Kidney capillary endothelial cell (primary cell): ENCODE measurements at regions not wholly inside any gene's neighbourhood (a gene's known extent, or its start where the extent isn't known, plus 50 kb on each side); places are given as distances from the start of the nearest gene placed in this dataset.

ENCODE experiments used
- DNase-seq: peaks from one replicate; pipeline ENCODE4 v3.0.0-alpha.2; 2018; ENCODE audit warnings: low spot score

DNA sequence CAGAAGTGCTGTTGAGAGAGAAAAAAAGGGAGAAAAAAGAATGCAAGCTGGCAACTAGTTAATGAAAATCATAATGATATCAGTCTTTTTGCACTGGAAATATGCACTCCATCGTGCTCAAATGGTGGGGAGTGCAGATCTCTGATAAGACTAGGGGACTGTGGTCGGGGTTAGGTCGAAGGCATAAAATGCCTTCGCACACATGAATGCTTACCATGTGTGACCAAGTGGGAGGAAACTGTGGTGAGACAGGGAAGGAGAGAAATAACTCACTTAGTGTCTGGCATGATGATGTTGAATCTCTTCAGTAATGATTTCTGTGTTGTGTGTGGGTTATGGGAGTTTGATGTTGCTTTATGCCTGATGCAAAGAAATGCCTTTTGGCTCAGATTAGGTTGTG is 358.9 kb downstream of the FBXO8 start:
- DNase-seq: no peak

DNA sequence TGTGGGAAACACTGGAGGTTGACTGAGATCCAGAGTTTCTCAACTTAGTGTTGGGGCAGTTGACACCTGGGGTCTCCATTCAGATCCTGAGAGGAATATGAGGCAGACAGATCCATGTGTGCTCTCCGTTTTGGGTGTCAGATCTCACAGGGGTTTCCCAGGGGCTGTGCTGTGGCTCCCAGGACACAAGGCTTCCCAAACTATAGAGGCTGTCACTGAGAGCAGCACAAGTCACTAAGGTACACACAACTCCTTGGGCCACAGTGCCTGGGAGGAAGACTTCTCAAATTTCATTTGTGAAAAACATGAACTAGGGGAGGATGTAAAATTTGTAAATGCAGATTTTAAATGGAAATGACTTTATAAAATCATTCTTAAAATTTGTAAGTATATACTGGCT is 363.6 kb downstream of the FBXO8 start:
- no peak for DNase-seq

DNA sequence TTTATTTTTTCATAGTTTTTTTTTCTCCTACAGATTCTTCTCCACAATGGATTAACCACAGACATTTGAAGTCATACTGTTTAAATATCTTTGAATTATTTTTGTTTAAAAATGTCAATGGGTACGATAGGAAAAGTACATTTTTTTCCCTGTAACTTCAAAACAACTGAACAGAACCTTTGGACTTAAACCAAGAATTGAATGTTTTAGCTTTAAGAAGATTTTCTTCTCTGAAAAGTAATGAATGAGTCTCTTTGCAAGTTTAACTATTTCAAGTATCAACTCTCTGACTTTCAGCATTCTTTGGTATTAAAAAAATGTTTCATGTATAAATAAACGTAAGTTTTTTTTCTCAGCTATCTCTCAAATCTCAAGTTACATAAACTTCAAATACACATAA is 364.3 kb downstream of the FBXO8 start:
- no peak for DNase-seq

DNA sequence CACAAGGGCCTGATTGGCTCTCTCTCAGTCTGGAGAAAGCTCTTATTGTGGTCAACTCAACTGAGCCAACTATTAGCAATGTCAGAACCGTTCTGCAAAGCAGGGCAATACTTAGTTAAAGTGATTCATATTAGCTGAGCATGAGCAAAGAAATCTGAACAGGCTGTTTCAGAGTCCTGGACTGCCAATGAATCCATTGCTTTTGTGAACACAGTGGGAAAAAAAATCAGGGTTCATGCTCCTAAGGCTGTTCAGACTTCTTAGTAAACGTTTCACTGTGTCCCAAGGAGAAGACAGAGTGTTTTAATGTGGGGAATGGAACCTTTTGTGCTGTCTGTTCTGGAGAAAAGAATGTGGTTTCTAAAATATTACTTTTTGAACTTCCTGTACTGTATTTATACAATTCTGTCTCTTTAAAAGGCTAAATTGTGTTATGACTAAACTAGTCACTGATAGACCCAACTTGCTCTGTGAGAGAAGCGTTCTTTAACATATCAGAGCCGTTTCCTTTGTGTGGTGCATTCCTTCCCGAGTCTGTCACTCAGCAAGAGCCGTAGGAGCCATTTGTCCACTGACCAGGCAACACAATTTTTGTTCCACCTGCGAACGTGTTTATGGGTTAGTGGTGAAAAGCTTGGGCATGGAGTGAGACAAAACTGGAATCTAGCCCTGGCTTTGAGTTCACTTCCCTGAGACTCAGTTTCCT is 366.1 kb downstream of the FBXO8 start:
- DNase-seq: no peak

DNA sequence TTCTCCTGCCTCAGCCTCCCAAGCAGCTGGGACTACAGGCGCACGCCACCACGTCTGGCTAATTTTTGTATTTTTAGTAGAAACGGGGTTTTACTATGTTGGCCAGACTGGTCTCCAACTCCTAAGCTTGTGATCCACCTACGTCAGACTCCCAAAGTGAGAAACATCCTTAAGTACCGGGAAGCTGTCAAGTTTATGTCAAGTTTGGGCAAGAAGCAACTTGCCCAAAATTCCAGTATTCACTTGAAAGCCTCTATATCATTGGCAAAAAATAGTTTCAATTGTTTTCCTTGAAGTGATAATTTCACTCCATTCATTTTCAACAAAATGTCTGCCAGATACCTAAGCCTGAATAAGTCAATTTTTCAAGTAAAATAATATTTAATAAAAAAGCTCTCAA is 370.0 kb downstream of the FBXO8 start:
- DNase-seq: no peak

DNA sequence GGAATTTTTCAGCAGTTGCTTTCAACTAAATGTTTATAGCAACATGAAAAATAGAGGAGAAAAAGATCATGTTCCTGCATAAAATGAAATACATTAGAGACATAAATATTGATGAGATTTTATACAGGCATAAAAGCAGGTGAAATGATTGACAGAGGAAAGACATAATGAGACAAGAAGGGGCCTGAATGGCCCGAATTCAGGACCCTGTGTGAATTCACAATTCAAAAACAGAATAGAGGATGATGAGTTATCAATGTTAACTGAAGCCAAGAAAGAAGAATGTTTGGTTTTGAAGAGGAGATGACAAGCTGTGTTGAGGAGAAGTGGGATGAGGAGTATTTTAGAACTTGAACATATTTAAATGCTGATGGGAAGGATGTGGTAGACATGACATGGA is 371.1 kb downstream of the FBXO8 start:
- DNase-seq: no peak

DNA sequence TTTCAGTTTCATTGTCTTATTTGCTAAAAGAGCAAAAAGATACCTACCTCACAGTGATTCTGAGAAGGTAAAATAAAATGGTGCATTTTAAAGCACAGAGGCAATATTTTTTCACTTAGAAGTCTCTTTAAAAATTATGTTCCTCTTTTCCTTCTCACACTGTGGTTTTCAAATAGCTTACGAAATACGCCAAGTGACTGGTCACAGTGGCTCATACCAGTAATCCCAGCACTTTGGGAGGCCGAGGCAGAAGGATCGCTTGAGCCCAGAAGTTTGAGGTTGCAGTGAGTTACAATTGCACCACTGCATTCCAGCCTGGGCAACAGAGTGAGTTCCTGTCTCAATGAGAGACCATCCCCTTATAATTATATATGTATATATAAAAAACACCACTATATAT is 372.6 kb downstream of the FBXO8 start:
- no peak for DNase-seq

DNA sequence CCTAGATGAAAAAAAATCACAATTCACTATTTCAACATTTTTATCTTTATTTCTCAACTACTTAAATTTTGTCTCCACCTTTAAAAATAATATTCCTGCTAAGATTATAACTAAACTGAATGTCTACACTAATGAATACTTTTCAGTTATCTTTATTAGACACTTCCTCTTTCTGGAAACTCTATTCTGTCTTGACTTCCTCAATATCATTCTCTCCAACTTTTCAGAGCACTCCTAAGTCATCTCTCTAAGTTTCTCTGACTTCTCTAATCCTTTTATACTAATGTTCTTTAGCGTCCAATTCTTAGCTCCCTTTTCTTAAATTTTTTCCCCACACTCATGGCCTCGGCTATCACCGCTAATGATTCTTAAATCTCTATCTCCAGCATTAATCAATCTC is 374.2 kb downstream of the FBXO8 start:
- no peak for DNase-seq

DNA sequence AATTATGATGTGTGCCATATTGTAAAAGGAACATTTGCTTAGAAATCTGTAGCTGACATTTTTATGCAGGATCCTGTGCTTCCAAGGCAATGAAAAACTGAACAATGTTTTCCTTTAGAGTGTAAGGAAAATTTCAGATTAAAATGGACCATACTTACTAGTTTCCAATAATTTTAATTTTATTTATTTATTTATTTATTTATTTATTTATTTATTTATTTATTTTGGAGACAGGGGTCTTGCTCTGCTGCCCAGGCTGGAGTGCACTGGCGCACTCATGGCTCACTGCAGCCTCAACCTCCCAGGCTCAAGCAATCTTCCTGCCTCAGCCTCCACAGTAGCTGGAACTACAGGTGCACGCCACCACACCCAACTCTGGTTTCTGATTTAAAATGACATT is 369.8 kb upstream of the HAND2 start:
- DNase-seq: no peak

DNA sequence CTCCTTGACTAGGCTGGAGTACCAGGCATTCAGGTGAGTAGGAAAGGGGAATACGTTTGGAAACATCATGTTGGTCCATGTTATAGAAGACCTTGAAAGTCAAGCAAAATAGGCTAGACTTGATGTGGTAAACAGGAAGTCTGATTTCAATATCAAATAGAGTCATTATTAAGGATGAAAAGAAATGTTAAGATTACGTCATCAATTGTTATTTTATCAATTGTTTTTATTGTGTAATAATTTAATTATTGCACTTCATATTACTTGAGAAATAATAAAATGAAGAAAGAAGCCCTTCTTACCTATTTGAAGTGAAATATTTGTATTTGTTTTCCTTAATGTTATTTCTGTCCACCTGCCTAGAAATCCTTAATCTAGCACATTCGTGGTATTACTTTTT is 361.0 kb upstream of the HAND2 start:
- DNase-seq: no peak

DNA sequence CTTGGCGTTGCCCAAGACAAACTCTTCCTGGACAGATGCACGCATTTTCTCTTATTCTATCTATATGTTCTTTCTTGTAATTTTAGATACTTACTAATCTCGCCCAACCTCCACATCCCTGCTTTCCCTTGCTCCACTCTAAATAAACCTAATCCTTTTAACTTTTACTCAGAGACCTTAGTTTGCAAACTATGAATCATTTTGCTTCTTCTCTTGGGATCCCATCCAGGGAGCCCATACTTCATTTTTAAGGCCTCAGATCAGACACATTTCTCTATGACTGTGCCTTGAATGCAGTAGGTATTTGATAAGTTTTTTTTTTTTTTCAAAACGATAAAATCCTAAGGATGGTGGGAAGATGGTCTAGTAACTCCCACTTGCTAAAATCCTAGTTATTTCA is 353.8 kb upstream of the HAND2 start:
- no peak for DNase-seq

DNA sequence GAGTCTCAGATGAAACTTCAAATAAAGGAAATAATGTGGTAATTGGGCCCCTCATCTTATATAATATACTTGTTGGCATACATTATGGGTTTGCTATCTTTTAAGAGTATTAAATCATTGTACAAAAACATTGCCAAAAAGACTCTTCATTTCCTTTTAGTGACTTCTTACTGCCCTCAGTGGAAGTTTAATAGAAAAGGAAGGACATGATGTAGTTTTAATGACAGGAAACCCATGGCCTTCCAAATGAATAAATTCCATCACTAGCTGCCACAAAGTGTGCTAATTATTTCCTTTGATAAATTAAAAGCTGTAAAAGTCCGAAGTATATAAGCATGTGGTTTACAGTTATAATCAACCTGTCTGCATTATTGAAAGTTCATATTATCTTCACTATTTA is 350.9 kb upstream of the HAND2 start:
- no peak for DNase-seq

DNA sequence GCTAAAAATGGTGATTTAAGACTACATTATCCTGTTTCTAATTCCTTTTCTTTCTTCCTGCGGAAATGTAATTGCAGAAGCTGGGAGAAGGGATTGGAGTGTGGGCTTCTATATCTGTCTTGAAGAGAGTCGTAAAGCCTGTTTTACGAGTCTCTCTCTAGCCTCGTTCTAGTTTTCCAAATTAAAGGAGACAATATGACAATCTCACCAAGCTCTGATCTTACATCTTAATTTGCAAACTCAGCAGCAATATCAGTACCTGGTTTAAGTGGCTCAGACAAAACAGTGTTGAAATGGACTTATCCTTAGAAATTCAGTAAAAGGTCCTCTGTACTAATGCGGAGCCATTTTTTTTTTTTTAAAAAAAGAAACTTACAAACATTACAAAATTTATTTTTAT is 349.5 kb upstream of the HAND2 start:
- DNase-seq: no peak

DNA sequence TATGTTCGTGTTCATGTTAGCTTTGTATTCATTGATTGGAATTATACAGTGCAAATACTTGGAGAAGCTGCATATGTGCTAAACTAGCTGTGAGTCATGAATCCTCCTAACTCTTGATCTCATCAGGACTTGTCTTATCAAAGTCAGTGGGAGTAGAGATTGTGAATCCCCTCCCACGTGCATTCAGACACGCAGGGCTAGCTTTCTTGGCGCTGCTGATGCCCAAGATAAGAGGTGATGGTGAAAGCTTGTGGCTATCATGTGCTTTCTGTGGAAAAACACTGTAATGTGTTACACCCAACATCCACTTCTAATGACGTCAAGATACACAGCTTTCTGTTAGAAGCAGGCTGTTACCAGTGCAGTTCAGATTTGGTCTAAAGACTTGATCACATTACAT is 348.7 kb upstream of the HAND2 start:
- no peak for DNase-seq

DNA sequence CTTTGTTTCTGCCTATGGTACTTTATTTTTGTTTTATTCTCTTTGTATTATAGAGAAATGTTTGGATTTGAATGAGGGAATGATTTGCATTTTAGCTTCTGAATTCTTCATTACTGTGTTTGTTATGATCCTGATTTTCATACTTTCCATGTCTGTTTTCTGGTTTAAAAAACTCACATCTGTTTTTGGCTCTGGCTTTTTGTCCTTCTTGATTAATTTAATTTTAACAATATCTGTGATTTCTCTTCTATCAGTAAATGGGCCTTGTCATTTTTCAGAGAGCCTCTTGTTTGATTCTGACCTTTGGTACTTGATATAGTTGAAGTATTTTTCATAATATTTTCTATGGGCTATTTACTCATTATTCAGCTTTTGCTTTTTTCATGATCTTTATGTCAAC is 341.6 kb upstream of the HAND2 start:
- DNase-seq: no peak

DNA sequence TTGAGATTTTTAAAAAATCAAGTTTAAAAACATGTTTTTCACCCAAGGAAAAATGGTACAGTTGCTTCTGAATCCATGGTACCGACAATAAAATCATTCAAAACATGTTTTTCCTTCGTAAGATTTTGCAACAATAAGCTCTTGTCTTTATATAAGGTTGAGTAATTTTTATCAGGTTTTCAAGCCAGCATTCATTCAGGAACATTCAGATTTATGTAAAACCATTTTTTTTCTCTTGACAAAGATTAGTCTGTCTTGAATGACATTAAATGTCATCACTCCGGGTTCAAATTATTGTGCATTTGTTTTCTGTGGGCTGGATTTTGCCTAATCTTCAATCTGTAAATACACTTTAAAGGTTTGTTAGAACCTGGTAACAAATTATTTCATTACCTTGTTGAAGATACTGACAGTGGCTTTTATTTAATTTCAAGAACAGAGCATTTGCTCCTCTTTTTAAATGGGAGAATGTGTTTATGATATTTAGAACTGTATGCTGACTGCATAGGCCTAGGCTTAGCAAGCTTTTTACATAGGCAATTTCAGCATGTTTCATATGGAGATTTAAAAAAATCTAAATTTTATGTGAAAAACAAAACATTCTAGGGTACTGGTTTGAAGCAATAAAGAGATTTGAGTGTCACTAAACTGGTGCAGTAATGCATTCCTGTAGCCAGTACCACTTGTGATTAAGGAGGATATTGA is 336.4 kb upstream of the HAND2 start:
- DNase-seq: no peak

DNA sequence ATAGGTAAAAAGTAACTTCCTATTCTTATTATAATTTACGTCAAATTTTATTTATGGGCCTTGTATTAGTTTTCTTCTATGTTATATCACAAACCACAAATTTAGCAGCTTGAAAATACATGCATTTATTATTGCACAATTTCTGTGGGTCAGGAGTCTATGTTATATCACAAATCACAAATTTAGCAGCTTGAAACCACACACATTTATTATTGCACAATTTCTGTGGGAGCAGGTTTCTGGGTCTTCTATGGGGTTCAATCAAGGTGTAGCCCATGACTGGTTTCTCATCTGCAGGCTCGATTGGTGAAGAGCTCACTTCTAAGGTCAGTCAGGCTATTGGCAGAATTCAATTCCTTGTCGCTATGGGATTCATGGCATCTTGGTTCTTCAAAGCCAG is 332.7 kb upstream of the HAND2 start:
- no peak for DNase-seq

DNA sequence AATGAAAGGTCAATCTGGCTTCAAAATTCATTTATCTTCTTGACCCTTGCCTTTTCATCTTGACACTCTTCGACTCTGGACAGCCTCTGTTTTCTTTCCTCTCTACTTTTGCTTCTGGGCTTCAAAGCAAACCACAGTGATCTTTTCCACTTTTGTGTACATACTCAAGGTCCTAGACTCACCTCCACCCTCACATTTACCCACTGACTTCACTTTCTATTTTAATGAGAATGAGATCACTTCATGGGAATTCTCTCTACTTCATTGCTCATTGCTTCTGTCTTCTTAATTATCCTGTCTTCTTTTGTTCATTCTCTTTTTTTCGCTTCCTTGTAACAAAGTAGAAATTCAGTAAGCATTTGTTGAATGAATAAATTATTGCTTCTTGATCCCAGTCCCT is 330.1 kb upstream of the HAND2 start:
- DNase-seq: no peak

DNA sequence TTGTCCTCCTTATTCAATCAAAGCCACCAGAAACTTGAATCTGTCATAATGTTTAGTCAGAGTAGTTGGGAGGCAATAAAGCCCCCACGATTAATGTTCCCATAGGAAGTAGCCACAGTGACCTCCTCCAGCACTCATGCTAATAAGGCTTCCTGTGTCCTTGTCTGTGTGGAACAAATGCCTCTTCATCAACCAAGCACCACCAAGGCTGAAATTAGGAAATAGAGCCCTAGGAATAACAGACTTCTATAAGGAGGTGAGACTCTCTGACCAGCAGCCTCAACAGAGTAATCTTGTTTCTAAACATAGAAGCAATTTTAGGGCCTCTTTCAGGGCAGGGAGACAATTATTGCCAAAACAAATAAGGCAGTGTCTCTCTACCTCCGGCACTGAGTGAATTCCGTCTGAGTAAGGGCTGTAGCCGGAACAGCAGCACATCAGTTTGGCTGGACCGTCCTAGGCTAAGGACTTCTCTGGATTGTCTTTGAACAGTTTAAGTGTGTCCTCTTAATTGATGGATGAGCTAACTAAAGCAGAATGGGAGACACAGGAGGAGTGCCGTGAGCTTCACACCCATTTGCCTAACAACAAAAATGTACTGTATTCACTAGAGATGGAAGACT is 329.2 kb upstream of the HAND2 start:
- no peak for DNase-seq

DNA sequence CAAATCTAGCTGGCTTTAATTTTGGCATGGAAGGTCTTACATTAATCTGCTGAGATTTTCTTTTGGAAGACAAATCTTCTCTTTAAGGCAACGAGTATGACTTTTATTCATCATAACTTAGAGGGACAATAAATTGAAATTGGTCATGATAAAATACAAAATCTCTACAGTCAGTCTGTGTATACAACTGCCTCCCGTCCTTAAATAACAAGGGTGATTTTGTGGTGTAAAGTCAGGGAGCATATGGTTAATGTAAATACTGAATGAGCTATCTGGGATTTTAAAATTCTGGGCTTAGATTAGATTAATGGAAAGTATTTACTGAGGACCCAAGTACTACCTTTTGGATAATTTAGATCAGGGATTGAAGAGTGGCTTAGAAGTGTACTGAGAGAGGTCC is 328.4 kb upstream of the HAND2 start:
- DNase-seq: no peak

DNA sequence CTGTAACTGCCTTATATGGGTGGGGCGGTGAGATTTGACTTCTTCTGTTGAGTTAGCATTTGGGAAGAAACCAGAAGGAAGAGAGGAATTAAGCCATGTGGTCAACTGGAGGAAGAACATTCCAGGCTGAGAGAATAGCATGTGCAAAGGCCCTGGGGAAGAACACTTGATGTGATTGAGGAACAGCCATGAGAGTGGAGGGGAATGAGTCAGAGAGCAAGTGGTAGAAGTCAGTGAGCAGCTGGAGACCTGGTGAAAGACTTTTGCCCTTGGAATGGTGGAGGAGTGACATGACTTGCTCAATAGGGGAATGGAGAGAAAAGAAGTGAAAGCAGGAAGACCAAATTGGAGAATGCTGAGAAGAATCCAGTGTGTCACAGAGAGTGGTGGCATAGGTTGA is 327.8 kb upstream of the HAND2 start:
- DNase-seq: no peak

DNA sequence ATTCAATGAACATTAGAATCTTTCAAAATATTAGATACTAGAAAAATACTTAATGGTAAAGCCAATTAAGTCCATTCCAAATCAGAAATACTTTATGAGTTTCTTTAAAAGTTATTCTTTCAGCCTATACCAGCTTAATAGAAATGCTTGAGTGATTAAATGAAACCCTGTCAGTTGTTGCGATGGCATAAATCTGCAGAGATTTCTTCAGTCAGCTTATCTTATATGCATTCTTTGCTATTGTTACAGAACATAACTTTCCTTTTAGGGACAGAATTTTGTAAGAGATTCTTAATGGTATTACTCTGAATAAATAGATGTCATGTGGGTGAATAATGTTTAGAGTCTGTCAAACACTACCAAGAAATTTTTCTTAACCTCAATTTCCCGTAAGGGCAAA is 325.0 kb upstream of the HAND2 start:
- no peak for DNase-seq

DNA sequence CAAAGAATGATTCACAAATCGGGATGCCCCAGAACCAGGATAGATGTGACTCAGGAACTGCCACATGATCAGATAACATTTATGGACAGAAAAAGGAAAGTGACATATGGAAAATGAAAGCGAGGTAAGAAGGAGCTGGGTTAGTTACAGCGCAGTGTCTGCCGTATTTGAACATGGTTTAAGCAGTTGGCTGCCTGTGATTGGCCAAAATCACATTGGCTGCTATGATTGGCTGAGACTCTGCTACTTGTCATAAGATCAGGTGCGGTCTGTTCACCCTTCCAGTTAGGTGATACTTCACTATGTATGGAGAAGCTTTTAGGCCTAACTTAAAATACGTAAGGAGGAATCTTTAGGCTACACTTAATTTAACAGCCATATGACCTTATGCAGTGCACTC is 322.7 kb upstream of the HAND2 start:
- DNase-seq: no peak

DNA sequence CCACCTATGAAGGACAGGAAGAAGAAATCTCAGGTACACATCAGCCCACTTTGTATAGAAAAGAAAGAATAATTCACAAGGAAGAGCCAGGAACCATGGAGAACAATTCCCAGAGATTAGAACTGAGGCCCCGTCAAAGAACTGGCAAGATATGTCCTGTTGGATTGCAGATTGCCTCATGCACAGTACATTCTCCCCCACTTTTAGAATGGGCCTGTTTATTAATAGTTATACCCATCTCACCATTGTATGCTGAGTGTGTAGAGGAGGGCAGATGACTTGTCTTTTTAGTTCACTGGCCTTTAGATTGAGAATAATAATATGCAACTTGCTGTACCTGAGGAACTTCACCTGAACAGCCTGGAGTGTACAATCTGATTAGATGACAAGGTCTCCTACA is 315.6 kb upstream of the HAND2 start:
- DNase-seq: no peak
